AG04450 (cell line): ENCODE measurements at regions not wholly inside any gene's neighbourhood (a gene's known extent, or its start where the extent isn't known, plus 50 kb on each side); places are given as distances from the start of the nearest gene placed in this dataset.

Source experiments
- CTCF ChIA-PET: fragments of 300-600, 350-600 bp; formaldehyde crosslinking; extraction: SDS; loops from one replicate; lab custom pipeline; 2022; ENCODE audit warnings: antibody characterized with exemption, inconsistent platforms; lab: Charles Lee
- POLR2A ChIA-PET: fragments of 350-600 bp; formaldehyde crosslinking; extraction: SDS; loops from one replicate; lab custom pipeline; 2021; ENCODE audit warnings: antibody characterized with exemption, inconsistent platforms; lab: Yijun Ruan, JAX
- DNase-seq: peaks from one replicate; pipeline ENCODE4 v3.0.0-alpha.2; 2011; ENCODE audit warnings: low read depth, low spot score
- H3K27ac ChIP-seq: one replicate; pipeline ENCODE4 v1.5.1; 2012; ENCODE audit warnings: low read depth, low read length, control low read depth
- H3K27me3 ChIP-seq: one replicate; pipeline ENCODE4 v1.6.0; 2012; ENCODE audit warnings: low read length; ENCODE audit not compliant: control insufficient read depth, insufficient read depth
- H3K4me3 ChIP-seq: 2 replicates; pipeline ENCODE4 v1.5.1; 2011; ENCODE audit warnings: mild to moderate bottlenecking, low read depth, low read length, control low read depth
- H3K9me3 ChIP-seq: 2 replicates; pipeline ENCODE4 v1.5.1; 2012; ENCODE audit warnings: low read length; ENCODE audit not compliant: control insufficient read depth, insufficient read depth
- CTCF ChIP-seq: IDR thresholded peaks from 2 replicates; pipeline ENCODE4 v1.5.1; 2011; ENCODE audit warnings: low read depth, low read length, control low read depth, inconsistent platforms

DNA sequence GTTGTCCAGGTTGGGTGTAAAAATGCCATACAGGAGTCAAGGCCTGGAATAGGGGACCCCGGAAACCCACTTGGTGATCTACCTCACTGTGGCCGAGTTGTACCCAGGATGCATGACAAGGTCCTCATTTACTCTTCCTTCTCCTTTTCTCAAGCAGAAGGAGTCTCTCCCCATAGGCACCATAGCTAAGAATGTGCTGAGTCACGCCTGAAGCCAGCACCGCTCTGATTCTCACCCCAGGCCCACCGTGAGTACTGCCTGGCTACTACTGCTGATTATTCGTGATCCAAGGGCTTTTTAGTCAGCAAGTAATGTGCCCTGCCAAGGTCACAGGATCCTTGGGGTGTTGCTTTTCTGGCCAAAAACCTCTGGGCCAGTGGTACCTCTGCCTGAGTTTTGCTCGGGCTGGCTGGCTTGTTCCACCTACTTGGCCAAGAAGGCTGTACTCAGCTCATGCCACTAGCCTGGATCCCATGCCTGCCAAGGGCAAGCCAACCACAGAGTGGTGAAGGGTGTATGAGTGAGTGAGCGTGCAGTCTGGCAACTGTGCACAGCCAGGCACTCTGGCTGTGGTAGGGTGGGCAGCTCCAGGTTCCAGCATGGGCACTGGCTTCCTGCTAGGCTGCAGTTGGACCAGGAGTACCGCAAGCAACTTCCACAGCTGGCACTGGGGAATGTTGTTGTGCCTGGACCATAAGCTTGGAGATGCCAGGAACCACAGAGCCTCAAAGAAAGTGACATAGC lies 650.1 kb upstream of the VRK2 start:
- no peak for DNase-seq
- ChIA-PET CTCF (no interaction called here), POLR2A (no interaction called here)
- TF ChIP-seq CTCF, result no peak
- H3K9me3 ChIP-seq, result peaks cover 24% of the 10 kb centered on the region
- H3K4me3 ChIP-seq, result no peak overlapping the region
- H3K27ac ChIP-seq, result no peak overlapping the region
- H3K27me3 ChIP-seq, result no peaks in the 10 kb centered on the region

GRCh38 chr2:57397550-57398360 lies 648.9 kb upstream of the VRK2 start:
- CTCF ChIA-PET, result no interaction called here
- no peaks in the 10 kb centered on the region for H3K27me3 ChIP-seq

DNA sequence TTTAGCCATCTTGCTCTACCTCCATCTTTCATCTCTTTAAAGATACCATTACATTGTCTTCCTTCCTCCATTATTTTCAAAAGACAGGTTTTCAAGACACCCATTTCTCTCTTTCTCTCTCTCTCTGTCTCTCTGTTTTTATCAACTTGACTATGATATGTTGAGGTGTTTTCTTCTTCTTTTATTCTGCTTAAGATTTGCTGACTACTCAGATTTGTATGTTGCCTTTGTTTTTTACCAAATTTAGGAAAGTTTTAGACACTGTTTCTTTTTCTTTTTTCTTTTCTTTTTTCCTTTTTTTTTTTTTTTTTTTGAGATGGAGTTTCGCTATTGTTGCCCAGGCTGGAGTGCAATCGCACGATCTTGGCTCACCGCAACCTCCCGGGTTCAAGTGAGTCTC lies 647.5 kb upstream of the VRK2 start:
- Histone ChIP-seq H3K4me3 (no peak overlapping the region), H3K27me3 (no peaks in the 10 kb centered on the region), H3K27ac (no peak overlapping the region), H3K9me3 (peaks cover 24% of the 10 kb centered on the region)
- no peak for TF ChIP-seq CTCF
- no peak for DNase-seq
- POLR2A ChIA-PET, result no interaction called here
- CTCF ChIA-PET, result no interaction called here

More at GRCh38 chr2:57397550-57398360, 648.9 kb upstream of the VRK2 start:
- Histone ChIP-seq H3K4me3 (no peak overlapping the region), H3K9me3 (peaks cover 24% of the 10 kb centered on the region), H3K27ac (no peak overlapping the region)
- POLR2A ChIA-PET, result no interaction called here
- DNase-seq, result no peak
- no peak for TF ChIP-seq CTCF

DNA sequence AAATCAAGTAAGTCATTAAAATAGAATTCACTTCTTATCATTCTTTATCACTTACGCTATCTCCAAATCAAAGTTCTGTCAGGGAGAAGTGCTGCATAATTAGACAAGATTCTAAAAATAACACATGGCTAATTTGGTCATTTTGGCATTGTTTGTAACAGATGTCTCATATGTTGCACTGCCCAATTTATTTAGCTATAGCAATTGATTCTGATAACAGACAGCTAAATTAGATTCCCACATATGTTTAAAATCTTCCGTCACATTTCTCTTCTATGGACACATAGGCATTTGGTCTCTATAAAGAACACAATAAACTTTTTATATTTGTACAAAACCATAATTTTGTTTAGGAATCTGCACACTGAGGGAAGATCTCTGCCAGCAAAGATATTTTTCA lies 644.5 kb upstream of the VRK2 start:
- CTCF ChIA-PET, result no interaction called here
- TF ChIP-seq CTCF, result no peak
- no peak for DNase-seq

DNA sequence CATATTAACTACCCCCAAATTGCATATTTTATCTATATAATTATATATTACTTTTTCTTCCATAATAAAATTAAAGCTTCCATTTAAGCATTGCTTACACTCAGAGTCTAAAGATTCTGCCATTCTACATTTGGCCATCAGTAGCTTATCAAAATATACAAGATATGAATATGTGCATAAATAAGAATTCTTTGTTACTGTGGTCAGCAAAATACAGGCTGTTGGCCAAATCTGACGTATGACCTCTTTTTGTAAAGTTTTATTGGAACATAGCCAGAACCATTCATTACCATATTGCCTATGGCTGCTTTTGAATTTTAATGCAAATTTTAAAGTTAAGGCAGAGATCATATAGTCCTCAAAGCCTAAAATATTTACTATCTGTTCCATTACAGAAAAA lies 643.9 kb upstream of the VRK2 start:
- TF ChIP-seq CTCF, result no peak
- no peak for DNase-seq
- H3K27ac ChIP-seq, result no peak overlapping the region
- H3K9me3 ChIP-seq, result peaks cover 8% of the 10 kb centered on the region
- CTCF ChIA-PET, result no interaction called here
- POLR2A ChIA-PET, result no interaction called here
- H3K27me3 ChIP-seq, result no peaks in the 10 kb centered on the region
- H3K4me3 ChIP-seq, result no peak overlapping the region

More for the DNA sequence above, 644.5 kb upstream of the VRK2 start:
- H3K9me3 ChIP-seq, result peaks cover 14% of the 10 kb centered on the region
- H3K27me3 ChIP-seq, result no peaks in the 10 kb centered on the region
- H3K4me3 ChIP-seq, result no peak overlapping the region
- POLR2A ChIA-PET, result no interaction called here
- H3K27ac ChIP-seq, result no peak overlapping the region
